Prostate gland (tissue), 2 donors: ENCODE measurements at regions not wholly inside any gene's neighbourhood (a gene's known extent, or its start where the extent isn't known, plus 50 kb on each side); places are given as distances from the start of the nearest gene placed in this dataset.

Source experiments
- POLR2A ChIP-seq: fragments of 450-650 bp; IDR thresholded peaks from one replicate; pipeline ENCODE4 v1.6.1; 2016; ENCODE audit warnings: antibody characterized with exemption, mild to moderate bottlenecking
- TF ChIP-seq, protein P1 (sequence below), 4 experiments: fragments of 200-600 bp in 2 of 4; fragments of 450-650 bp in 2 of 4; sonication (generic) in 2 of 4; IDR thresholded peaks; 1 replicate in 3 of 4; 2 replicates in 1 of 4; pipeline ENCODE4 v1.5.1; 2016 to 2019; ENCODE audit warnings: antibody characterized with exemption in 4 of 4, mild to moderate bottlenecking in 2 of 4, moderate library complexity in 2 of 4

DNA sequence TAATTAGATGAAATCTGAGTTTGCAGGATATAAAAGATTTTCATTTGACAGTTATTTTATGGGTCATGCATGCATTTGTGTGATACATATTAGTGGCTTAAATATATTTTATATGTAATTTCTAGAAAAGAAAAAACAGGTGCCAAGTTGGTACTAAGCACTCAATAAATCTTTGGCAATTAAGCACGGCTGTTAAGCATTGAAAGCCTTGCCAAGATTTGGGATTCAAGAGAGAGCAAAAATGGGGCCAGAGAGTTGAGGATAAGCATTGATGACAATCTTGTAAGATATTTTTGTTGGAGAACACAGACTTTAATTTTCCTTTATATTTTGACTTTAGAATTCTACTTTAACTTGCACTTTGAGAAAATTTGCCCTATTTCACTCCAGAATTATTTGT, 249.8 kb upstream of the MAD2L1 start:
- TF ChIP-seq, protein P1, sequence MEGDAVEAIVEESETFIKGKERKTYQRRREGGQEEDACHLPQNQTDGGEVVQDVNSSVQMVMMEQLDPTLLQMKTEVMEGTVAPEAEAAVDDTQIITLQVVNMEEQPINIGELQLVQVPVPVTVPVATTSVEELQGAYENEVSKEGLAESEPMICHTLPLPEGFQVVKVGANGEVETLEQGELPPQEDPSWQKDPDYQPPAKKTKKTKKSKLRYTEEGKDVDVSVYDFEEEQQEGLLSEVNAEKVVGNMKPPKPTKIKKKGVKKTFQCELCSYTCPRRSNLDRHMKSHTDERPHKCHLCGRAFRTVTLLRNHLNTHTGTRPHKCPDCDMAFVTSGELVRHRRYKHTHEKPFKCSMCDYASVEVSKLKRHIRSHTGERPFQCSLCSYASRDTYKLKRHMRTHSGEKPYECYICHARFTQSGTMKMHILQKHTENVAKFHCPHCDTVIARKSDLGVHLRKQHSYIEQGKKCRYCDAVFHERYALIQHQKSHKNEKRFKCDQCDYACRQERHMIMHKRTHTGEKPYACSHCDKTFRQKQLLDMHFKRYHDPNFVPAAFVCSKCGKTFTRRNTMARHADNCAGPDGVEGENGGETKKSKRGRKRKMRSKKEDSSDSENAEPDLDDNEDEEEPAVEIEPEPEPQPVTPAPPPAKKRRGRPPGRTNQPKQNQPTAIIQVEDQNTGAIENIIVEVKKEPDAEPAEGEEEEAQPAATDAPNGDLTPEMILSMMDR (IDR thresholded peaks at IDR 0.05), result no peak
- TF ChIP-seq POLR2A, result no peak
